GM23338 (cell line): ENCODE measurements at regions not wholly inside any gene's neighbourhood (a gene's known extent, or its start where the extent isn't known, plus 50 kb on each side); places are given as distances from the start of the nearest gene placed in this dataset.

ENCODE experiments used
- CREB1 ChIP-seq: fragments of 250-450 bp; sonication (Bioruptor Pico); IDR thresholded peaks from 2 replicates; pipeline ENCODE4 v1.5.0; 2020; ENCODE audit warnings: low read depth, mild to moderate bottlenecking, moderate library complexity
- EZH2 ChIP-seq: fragments of 200-600 bp; sonication (generic); IDR thresholded peaks from one replicate; pipeline ENCODE4 v1.8.0; 2017; ENCODE audit warnings: antibody characterized with exemption, mild to moderate bottlenecking, low read depth; ENCODE audit not compliant: unreplicated experiment
- EZH2phosphoT487 ChIP-seq: fragments of 200-600 bp; sonication (generic); IDR thresholded peaks from one replicate; pipeline ENCODE4 v1.8.1; 2018; ENCODE audit warnings: antibody characterized with exemption; ENCODE audit not compliant: unreplicated experiment
- JUNB ChIP-seq: IDR thresholded peaks from one replicate; pipeline ENCODE4 v1.6.1; 2016; ENCODE audit warnings: antibody characterized with exemption; ENCODE audit not compliant: unreplicated experiment
- POLR2AphosphoS5 ChIP-seq: IDR thresholded peaks from 2 replicates; pipeline ENCODE4 v1.6.1; 2016; ENCODE audit warnings: antibody characterized with exemption, low read depth
- STAT1 ChIP-seq: IDR thresholded peaks from one replicate; pipeline ENCODE4 v1.6.1; 2016; ENCODE audit warnings: antibody characterized with exemption; ENCODE audit not compliant: unreplicated experiment
- ZNF114 ChIP-seq: fragments of 250-450 bp; sonication (Bioruptor Pico); IDR thresholded peaks from 2 replicates; pipeline ENCODE4 v1.5.0; 2020; ENCODE audit warnings: mild to moderate bottlenecking, moderate library complexity
- ZNF331 ChIP-seq: fragments of 250-450 bp; sonication (Bioruptor Pico); IDR thresholded peaks from 2 replicates; pipeline ENCODE4 v1.5.0; 2020; ENCODE audit warnings: low read depth, mild to moderate bottlenecking, moderate library complexity
- TF ChIP-seq, protein P1 (sequence below), 2 experiments: fragments of 200-600 bp in 1 of 2; sonication (generic) in 1 of 2; conservative IDR thresholded peaks; 2 replicates each; pipeline versions ENCODE4 v1.5.1 to v1.6.1; 2016 to 2017; ENCODE audit warnings: antibody characterized with exemption in 2 of 2, low read depth in 2 of 2, mild to moderate bottlenecking in 2 of 2, moderate library complexity in 1 of 2
- TF ChIP-seq, protein P2 (sequence below): IDR thresholded peaks from one replicate; pipeline ENCODE4 v1.6.1; 2018; ENCODE audit warnings: antibody characterized with exemption; ENCODE audit not compliant: unreplicated experiment
- TF ChIP-seq, protein P3 (sequence below): IDR thresholded peaks from 2 replicates; pipeline ENCODE4 v1.6.1; 2016; ENCODE audit warnings: antibody characterized with exemption

DNA sequence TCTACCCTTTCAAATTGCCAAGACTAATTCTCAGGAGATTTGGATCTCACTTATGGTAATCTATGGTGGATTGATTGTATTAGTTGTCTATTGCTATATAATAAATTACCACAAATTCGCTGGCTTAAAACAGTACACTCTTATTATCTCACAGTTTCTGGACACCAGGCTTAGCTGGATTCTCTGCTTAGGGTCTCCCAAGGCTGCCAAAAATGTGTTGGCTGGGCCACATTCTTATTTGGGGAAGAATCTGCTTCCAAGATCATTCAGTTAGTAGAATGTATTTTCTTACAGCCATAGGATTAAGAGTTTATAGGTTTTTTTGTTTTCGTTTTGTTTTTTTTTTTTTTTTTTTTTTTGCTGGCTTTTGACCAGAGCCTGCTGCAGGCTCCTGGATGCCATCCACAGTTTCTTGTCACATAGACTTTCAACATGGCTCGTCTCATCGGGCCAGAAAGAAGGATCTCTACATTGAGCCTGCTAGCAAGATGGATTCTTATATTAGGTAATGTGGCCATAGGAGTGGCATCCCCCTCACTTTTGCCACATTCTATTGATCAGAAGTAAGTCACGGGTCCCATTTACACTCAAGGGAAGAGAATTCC, 415.3 kb downstream of the KIF2B start:
- TF ChIP-seq, protein P1, sequence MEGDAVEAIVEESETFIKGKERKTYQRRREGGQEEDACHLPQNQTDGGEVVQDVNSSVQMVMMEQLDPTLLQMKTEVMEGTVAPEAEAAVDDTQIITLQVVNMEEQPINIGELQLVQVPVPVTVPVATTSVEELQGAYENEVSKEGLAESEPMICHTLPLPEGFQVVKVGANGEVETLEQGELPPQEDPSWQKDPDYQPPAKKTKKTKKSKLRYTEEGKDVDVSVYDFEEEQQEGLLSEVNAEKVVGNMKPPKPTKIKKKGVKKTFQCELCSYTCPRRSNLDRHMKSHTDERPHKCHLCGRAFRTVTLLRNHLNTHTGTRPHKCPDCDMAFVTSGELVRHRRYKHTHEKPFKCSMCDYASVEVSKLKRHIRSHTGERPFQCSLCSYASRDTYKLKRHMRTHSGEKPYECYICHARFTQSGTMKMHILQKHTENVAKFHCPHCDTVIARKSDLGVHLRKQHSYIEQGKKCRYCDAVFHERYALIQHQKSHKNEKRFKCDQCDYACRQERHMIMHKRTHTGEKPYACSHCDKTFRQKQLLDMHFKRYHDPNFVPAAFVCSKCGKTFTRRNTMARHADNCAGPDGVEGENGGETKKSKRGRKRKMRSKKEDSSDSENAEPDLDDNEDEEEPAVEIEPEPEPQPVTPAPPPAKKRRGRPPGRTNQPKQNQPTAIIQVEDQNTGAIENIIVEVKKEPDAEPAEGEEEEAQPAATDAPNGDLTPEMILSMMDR (conservative IDR thresholded peaks at IDR 0.05; ENCODE audit: low read depth in 2 of 2) = no peak
- TF ChIP-seq EZH2 (no peak), ZNF331 (CRISPR knock-in tag) (no peak), POLR2AphosphoS5 (no peak), CREB1 (CRISPR knock-in tag) (no peak), EZH2phosphoT487 (no peak), ZNF114 (CRISPR knock-in tag) (no peak), JUNB (no peak), STAT1 (no peak)
- TF ChIP-seq, protein P2, sequence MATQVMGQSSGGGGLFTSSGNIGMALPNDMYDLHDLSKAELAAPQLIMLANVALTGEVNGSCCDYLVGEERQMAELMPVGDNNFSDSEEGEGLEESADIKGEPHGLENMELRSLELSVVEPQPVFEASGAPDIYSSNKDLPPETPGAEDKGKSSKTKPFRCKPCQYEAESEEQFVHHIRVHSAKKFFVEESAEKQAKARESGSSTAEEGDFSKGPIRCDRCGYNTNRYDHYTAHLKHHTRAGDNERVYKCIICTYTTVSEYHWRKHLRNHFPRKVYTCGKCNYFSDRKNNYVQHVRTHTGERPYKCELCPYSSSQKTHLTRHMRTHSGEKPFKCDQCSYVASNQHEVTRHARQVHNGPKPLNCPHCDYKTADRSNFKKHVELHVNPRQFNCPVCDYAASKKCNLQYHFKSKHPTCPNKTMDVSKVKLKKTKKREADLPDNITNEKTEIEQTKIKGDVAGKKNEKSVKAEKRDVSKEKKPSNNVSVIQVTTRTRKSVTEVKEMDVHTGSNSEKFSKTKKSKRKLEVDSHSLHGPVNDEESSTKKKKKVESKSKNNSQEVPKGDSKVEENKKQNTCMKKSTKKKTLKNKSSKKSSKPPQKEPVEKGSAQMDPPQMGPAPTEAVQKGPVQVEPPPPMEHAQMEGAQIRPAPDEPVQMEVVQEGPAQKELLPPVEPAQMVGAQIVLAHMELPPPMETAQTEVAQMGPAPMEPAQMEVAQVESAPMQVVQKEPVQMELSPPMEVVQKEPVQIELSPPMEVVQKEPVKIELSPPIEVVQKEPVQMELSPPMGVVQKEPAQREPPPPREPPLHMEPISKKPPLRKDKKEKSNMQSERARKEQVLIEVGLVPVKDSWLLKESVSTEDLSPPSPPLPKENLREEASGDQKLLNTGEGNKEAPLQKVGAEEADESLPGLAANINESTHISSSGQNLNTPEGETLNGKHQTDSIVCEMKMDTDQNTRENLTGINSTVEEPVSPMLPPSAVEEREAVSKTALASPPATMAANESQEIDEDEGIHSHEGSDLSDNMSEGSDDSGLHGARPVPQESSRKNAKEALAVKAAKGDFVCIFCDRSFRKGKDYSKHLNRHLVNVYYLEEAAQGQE = no peak
- TF ChIP-seq, protein P3, sequence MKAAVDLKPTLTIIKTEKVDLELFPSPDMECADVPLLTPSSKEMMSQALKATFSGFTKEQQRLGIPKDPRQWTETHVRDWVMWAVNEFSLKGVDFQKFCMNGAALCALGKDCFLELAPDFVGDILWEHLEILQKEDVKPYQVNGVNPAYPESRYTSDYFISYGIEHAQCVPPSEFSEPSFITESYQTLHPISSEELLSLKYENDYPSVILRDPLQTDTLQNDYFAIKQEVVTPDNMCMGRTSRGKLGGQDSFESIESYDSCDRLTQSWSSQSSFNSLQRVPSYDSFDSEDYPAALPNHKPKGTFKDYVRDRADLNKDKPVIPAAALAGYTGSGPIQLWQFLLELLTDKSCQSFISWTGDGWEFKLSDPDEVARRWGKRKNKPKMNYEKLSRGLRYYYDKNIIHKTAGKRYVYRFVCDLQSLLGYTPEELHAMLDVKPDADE = no peak
